ENCODE measurements at regions not wholly inside any gene's neighbourhood (a gene's known extent, or its start where the extent isn't known, plus 50 kb on each side); places are given as distances from the start of the nearest gene placed in this dataset.
"Not testable (repeated sequence)": the region's sequence is repeated elsewhere in the genome, so short reads cannot be mapped to it uniquely, and the experiment has no call there.

GRCh38 chr10:14431868-14432267 lies 101.1 kb upstream of the FRMD4A start:
- no peak for DNase-seq (ENCODE audit: low read depth)
- TF ChIP-seq CTCF (IDR thresholded peaks at IDR 0.05; ENCODE audit: control insufficient read depth, extremely low read depth, insufficient read depth), result no peak
- H3K4me3 ChIP-seq (ENCODE audit: low read depth, low read length), result no peak overlapping the region

- no peak overlapping the region for H3K4me3 ChIP-seq (ENCODE audit: low read depth, low read length)
- no peak for DNase-seq (ENCODE audit: low read depth)
- TF ChIP-seq CTCF (IDR thresholded peaks at IDR 0.05; ENCODE audit: control insufficient read depth, extremely low read depth, insufficient read depth), result no peak
Measured at GRCh38 chr10:14429043-14429700, 98.4 kb upstream of the FRMD4A start.

- TF ChIP-seq CTCF (IDR thresholded peaks at IDR 0.05; ENCODE audit: control insufficient read depth, extremely low read depth, insufficient read depth), result no peak
- DNase-seq (ENCODE audit: low read depth), result no peak
- H3K4me3 ChIP-seq (ENCODE audit: low read depth, low read length), result no peak overlapping the region
Measured at GRCh38 chr10:14425034-14425433, 94.3 kb upstream of the FRMD4A start.

GRCh38 chr10:14423111-14423744 lies 92.5 kb upstream of the FRMD4A start:
- no peak overlapping the region for H3K4me3 ChIP-seq (ENCODE audit: low read depth, low read length)
- no peak for TF ChIP-seq CTCF (IDR thresholded peaks at IDR 0.05; ENCODE audit: control insufficient read depth, extremely low read depth, insufficient read depth)
- no peak for DNase-seq (ENCODE audit: low read depth)

- DNase-seq (ENCODE audit: low read depth), result no peak
- H3K4me3 ChIP-seq (ENCODE audit: low read depth, low read length), result no peak overlapping the region
- no peak for TF ChIP-seq CTCF (IDR thresholded peaks at IDR 0.05; ENCODE audit: control insufficient read depth, extremely low read depth, insufficient read depth)
Measured at GRCh38 chr10:14422431-14422830, 91.7 kb upstream of the FRMD4A start.

- no peak for DNase-seq (ENCODE audit: low read depth)
- TF ChIP-seq CTCF (IDR thresholded peaks at IDR 0.05; ENCODE audit: control insufficient read depth, extremely low read depth, insufficient read depth), result no peak
Measured at GRCh38 chr10:14421941-14422340, 91.2 kb upstream of the FRMD4A start.

GRCh38 chr10:14417336-14417735 lies 86.6 kb upstream of the FRMD4A start:
- H3K4me3 ChIP-seq (ENCODE audit: low read depth, low read length); DNase-seq (ENCODE audit: low read depth): not testable (repeated sequence)

More at GRCh38 chr10:14421941-14422340, 91.2 kb upstream of the FRMD4A start:
- H3K4me3 ChIP-seq (ENCODE audit: low read depth, low read length), result no peak overlapping the region
